DND-41 (cell line): ENCODE measurements at regions not wholly inside any gene's neighbourhood (a gene's known extent, or its start where the extent isn't known, plus 50 kb on each side); places are given as distances from the start of the nearest gene placed in this dataset.

Source experiments
- ATAC-seq: fragments of 200-7000 bp; cut with Tn5 transposase; 3 replicates; pipeline ENCODE4 v1.9.1; 2021; ENCODE audit warnings: low read depth; ENCODE audit not compliant: insufficient read depth
- DNase-seq: peaks from one replicate; pipeline ENCODE4 v3.0.0-alpha.2; 2020
- H2AFZ ChIP-seq: 2 replicates; pipeline ENCODE4 v1.6.0; 2012; ENCODE audit warnings: low read depth, low read length
- H3K27ac ChIP-seq: 2 replicates; pipeline ENCODE4 v1.5.1; 2012; ENCODE audit warnings: low read length, inconsistent platforms
- H3K27me3 ChIP-seq: fragments of 200-600 bp; sonication (generic); 2 replicates; pipeline ENCODE4 v1.6.0; 2012; ENCODE audit warnings: low read length, mild to moderate bottlenecking, inconsistent platforms; ENCODE audit not compliant: insufficient read depth, poor library complexity
- H3K36me3 ChIP-seq: 2 replicates; pipeline ENCODE4 v1.5.1; 2012; ENCODE audit warnings: low read length, inconsistent platforms; ENCODE audit not compliant: insufficient read depth
- H3K4me1 ChIP-seq: 2 replicates; pipeline ENCODE4 v1.5.1; 2012; ENCODE audit warnings: mild to moderate bottlenecking, low read length; ENCODE audit not compliant: insufficient read depth
- H3K4me2 ChIP-seq: 2 replicates; pipeline ENCODE4 v1.6.0; 2012; ENCODE audit warnings: mild to moderate bottlenecking, moderate library complexity, low read length, inconsistent platforms; ENCODE audit not compliant: insufficient read depth
- H3K4me3 ChIP-seq, 2 experiments: fragments of 200-600 bp in 1 of 2; shearing (Covaris generic) in 1 of 2; 2 replicates each; pipeline ENCODE4 v1.5.1; 2012 to 2016; ENCODE audit warnings: inconsistent platforms in 2 of 2, low read length in 2 of 2, mild to moderate bottlenecking in 2 of 2, low read depth in 1 of 2, moderate library complexity in 1 of 2
- H3K79me2 ChIP-seq: 2 replicates; pipeline ENCODE4 v1.6.0; 2012; ENCODE audit warnings: low read length, inconsistent platforms; ENCODE audit not compliant: insufficient read depth
- H3K9ac ChIP-seq: 2 replicates; pipeline ENCODE4 v1.6.0; 2012; ENCODE audit warnings: low read depth, mild to moderate bottlenecking, inconsistent platforms, low read length, moderate library complexity
- H3K9me3 ChIP-seq: 2 replicates; pipeline ENCODE4 v1.5.1; 2012; ENCODE audit warnings: low read length, moderate library complexity, mild to moderate bottlenecking, inconsistent platforms; ENCODE audit not compliant: insufficient read depth, severe bottlenecking
- H4K20me1 ChIP-seq: 2 replicates; pipeline ENCODE4 v1.6.0; 2012; ENCODE audit warnings: low read length; ENCODE audit not compliant: insufficient read depth
- CTCF ChIP-seq: IDR thresholded peaks from 2 replicates; pipeline ENCODE4 v1.5.1; 2012; ENCODE audit warnings: borderline replicate concordance, low read length, moderate library complexity, mild to moderate bottlenecking; ENCODE audit not compliant: poor library complexity, severe bottlenecking; ENCODE audit errors: extremely low read depth
- EZH2 ChIP-seq: IDR thresholded peaks from 3 replicates; pipeline ENCODE4 v1.6.1; 2012; ENCODE audit warnings: borderline replicate concordance, low read depth, mild to moderate bottlenecking, moderate library complexity, low read length, inconsistent platforms; ENCODE audit not compliant: severe bottlenecking

GRCh38 chr10:7102084-7102483 is 308.8 kb downstream of the SFMBT2 start:
- DNase-seq: no peak
- H3K9me3 ChIP-seq: no peaks in the 10 kb centered on the region
- H3K4me2 ChIP-seq: no peak overlapping the region
- H3K9ac ChIP-seq: no peak overlapping the region
- H2AFZ ChIP-seq: no peak overlapping the region
- no peak for ATAC-seq
- no peaks in the 10 kb centered on the region for H3K36me3 ChIP-seq
- peaks cover 7% of the 10 kb centered on the region for H3K4me1 ChIP-seq
- TF ChIP-seq EZH2: no peak
- no peak for TF ChIP-seq CTCF
- no peak overlapping the region for H3K4me3 ChIP-seq
- H3K79me2 ChIP-seq: no peaks in the 10 kb centered on the region
- H4K20me1 ChIP-seq: no peaks in the 10 kb centered on the region
- H3K27ac ChIP-seq: no peak overlapping the region
- H3K27me3 ChIP-seq: no peaks in the 10 kb centered on the region

GRCh38 chr10:7101451-7101850 is 309.4 kb downstream of the SFMBT2 start:
- TF ChIP-seq EZH2: no peak
- TF ChIP-seq CTCF: no peak
- ATAC-seq (no peak), DNase-seq (no peak)
- Histone ChIP-seq H3K4me1 (peaks cover 7% of the 10 kb centered on the region), H3K79me2 (no peaks in the 10 kb centered on the region), H3K4me2 (no peak overlapping the region), H2AFZ (no peak overlapping the region), H3K27me3 (no peaks in the 10 kb centered on the region), H4K20me1 (no peaks in the 10 kb centered on the region), H3K9ac (no peak overlapping the region), H3K27ac (no peak overlapping the region), H3K36me3 (no peaks in the 10 kb centered on the region), H3K4me3 (no peak overlapping the region), H3K9me3 (no peaks in the 10 kb centered on the region)

- Histone ChIP-seq H3K4me2 (no peak overlapping the region), H2AFZ (no peak overlapping the region), H3K79me2 (no peaks in the 10 kb centered on the region), H3K9me3 (no peaks in the 10 kb centered on the region), H3K9ac (no peak overlapping the region), H4K20me1 (no peaks in the 10 kb centered on the region), H3K27ac (no peak overlapping the region), H3K4me1 (no peaks in the 10 kb centered on the region), H3K36me3 (no peaks in the 10 kb centered on the region), H3K4me3 (no peak overlapping the region), H3K27me3 (no peaks in the 10 kb centered on the region)
- ATAC-seq (no peak), DNase-seq (no peak)
- TF ChIP-seq CTCF (no peak), EZH2 (no peak)
Measured at GRCh38 chr10:7100032-7100702, 310.7 kb downstream of the SFMBT2 start.
